ENCODE measurements at regions not wholly inside any gene's neighbourhood (a gene's known extent, or its start where the extent isn't known, plus 50 kb on each side); places are given as distances from the start of the nearest gene placed in this dataset.
"Not testable (repeated sequence)": the region's sequence is repeated elsewhere in the genome, so short reads cannot be mapped to it uniquely, and the experiment has no call there.

DNA sequence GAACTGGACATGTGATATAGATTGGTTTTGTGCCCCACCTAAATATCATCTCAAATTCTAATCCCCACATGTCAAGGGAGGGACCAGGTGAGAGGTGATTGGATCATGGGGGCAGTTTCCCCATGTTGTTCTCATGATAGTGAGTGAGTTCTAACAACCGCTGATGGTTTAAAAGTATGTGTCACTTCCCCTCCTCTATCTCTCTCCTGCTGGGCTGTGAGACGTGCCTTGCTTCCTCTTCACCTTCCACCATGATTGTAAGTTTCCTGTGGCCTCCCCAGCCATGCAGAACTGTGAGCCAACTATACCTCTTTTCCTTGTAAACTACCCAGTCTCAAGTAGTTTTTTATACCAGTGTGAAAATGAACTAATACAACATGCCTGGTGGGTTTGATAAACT is 1122.5 kb downstream of the TMEM121 start:
- H3K4me3 ChIP-seq (ENCODE audit: low read length); H3K4me1 ChIP-seq (ENCODE audit: insufficient read depth, low read length); H3K36me3 ChIP-seq (ENCODE audit: insufficient read depth, low read depth, low read length); H3K27ac ChIP-seq (ENCODE audit: low read length); H3K27me3 ChIP-seq (ENCODE audit: insufficient read depth, low read length); H3K9ac ChIP-seq (ENCODE audit: low read depth, low read length): not testable (repeated sequence)
- H3K9me3 ChIP-seq (ENCODE audit: insufficient read depth, low read depth, low read length): peaks cover 86% of the 10 kb centered on the region

DNA sequence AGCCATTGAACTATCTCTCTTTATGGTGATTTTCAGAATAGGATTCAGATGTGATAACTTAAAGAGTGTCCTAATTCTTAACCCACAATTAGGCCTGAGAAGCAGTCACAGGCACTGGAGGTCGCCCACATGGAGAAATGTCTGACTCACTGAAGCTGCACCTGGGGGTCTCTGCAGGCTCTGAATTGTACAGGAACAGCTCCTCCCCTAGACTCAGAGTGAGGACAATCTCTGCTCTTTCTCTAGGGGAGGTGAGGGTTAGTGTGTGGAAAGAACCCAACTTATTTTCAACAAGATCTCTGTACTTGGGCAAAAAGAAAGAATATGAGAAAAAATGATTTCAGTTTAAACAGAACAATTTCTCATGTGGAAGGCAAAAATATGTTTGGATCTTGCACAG is 1124.6 kb downstream of the TMEM121 start:
- H3K9me3 ChIP-seq (ENCODE audit: insufficient read depth, low read depth, low read length): peaks cover 87% of the 10 kb centered on the region
- H3K36me3 ChIP-seq (ENCODE audit: insufficient read depth, low read depth, low read length): no peaks in the 10 kb centered on the region
- no peak overlapping the region for H3K4me3 ChIP-seq (ENCODE audit: low read length)
- H3K27me3 ChIP-seq (ENCODE audit: insufficient read depth, low read length): no peaks in the 10 kb centered on the region
- no peaks in the 10 kb centered on the region for H3K4me1 ChIP-seq (ENCODE audit: insufficient read depth, low read length)
- no peak overlapping the region for H3K9ac ChIP-seq (ENCODE audit: low read depth, low read length)
- no peak overlapping the region for H3K27ac ChIP-seq (ENCODE audit: low read length)

DNA sequence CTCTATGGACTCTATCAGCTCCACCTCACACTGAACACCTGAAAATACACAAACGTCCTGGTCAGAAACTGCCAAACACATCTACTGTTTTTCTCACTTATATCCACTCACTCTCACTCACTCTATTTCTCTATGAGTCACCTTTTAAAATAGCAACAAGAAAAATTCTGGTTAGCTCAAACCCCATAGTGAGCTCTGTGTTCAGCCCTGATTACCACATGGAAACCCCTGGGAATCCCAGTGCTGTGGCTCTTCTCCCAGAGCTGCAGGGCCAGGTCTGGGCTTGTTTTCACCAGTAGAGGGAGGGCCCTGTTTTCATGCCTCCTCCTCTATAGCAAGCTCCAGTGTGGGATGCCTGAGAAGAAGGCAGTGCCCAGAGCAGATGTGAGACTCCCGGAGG is 1126.1 kb downstream of the TMEM121 start:
- Histone ChIP-seq H3K27me3 (ENCODE audit: insufficient read depth, low read length) (no peaks in the 10 kb centered on the region), H3K4me1 (ENCODE audit: insufficient read depth, low read length) (no peaks in the 10 kb centered on the region), H3K9me3 (ENCODE audit: insufficient read depth, low read depth, low read length) (peaks cover 86% of the 10 kb centered on the region), H3K36me3 (ENCODE audit: insufficient read depth, low read depth, low read length) (no peaks in the 10 kb centered on the region), H3K4me3 (ENCODE audit: low read length) (no peak overlapping the region), H3K9ac (ENCODE audit: low read depth, low read length) (no peak overlapping the region), H3K27ac (ENCODE audit: low read length) (no peak overlapping the region)

DNA sequence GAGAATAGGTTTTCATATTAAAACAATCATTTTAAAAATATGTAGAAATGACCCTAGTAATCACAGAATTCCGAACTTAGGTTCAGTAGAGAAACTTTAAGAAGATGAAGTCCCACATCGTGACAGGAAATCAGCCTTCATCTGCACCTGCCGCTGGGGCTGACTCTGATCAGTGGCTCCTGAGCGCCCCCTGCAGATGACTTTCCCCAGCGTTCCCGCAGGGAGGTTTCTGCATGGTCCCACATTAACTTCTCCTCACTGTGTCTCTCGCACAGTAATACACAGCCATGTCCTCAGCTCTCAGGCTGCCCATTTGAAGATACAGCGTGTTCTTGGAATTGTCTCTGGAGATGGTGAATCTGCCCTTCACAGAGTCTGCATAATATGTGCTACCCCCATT is 1131.1 kb downstream of the TMEM121 start:
- no peak overlapping the region for H3K27ac ChIP-seq (ENCODE audit: low read length)

DNA sequence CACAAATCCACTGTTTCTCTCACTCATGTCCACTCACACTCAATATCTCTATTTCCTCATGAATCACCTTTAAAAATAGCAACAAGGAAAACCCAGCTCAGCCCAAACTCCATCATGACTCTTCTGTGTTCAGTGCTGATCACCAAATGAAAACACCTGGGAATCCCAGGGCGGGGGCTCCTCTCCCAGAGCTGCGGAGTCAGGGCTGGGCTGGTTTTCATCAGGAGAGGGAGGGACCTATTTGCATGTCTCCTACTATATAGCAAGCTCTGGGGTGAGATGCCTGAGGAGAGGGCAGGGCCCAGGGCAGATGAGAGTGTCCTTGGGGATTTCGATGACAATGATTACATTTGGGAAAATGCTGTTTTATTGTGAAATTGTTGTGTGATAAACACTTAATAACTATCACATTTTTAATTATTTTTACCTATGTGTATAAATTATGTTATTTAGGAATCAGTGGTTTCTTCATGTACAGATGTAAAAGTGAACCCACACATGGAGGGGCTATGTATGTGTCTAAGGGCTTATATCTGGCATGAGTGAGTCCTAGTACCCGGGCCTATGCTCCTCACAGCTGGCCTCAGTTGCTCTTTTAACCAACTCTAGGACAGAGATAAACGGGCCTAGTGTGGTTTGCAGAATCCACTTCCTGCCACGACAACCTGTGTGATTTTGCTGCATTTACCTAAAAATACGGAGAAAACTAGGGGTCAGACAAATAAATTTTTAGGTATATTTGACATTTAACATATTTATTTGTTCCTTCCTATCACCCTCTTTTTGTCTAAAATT is 1131.9 kb downstream of the TMEM121 start:
- H3K9me3 ChIP-seq (ENCODE audit: insufficient read depth, low read depth, low read length): peaks cover 87% of the 10 kb centered on the region
- not testable (repeated sequence) for H3K27me3 ChIP-seq (ENCODE audit: insufficient read depth, low read length); H3K27ac ChIP-seq (ENCODE audit: low read length)

More for the DNA sequence above, 1131.1 kb downstream of the TMEM121 start:
- no peaks in the 10 kb centered on the region for H3K36me3 ChIP-seq (ENCODE audit: insufficient read depth, low read depth, low read length)
- H3K27me3 ChIP-seq (ENCODE audit: insufficient read depth, low read length): no peaks in the 10 kb centered on the region
- H3K9me3 ChIP-seq (ENCODE audit: insufficient read depth, low read depth, low read length): peaks cover 84% of the 10 kb centered on the region
- H3K4me3 ChIP-seq (ENCODE audit: low read length): no peak overlapping the region
- no peaks in the 10 kb centered on the region for H3K4me1 ChIP-seq (ENCODE audit: insufficient read depth, low read length)
- no peak overlapping the region for H3K9ac ChIP-seq (ENCODE audit: low read depth, low read length)

DNA sequence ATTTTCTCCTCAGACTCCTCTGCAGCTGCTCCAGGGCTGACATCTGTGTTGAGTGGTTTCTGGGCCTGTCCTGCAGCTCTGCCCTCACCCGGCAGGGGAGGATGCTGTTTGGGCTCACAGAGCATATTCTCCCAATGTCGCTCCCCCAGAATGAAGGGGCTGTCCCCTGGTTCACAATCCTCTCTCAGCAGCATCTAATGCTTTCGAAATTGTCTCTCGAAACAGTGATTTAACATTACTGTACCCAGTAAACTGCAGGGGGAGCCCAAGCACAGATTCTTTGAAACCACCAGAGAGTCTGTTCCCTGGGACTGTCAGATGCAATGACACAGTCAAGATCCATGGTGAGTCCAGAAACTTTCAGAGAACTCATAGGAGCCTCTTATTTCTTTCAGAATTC is 1135.2 kb downstream of the TMEM121 start:
- not testable (repeated sequence) for H3K4me1 ChIP-seq (ENCODE audit: insufficient read depth, low read length); H3K36me3 ChIP-seq (ENCODE audit: insufficient read depth, low read depth, low read length); H3K27ac ChIP-seq (ENCODE audit: low read length); H3K4me3 ChIP-seq (ENCODE audit: low read length); H3K9ac ChIP-seq (ENCODE audit: low read depth, low read length); H3K27me3 ChIP-seq (ENCODE audit: insufficient read depth, low read length)
- H3K9me3 ChIP-seq (ENCODE audit: insufficient read depth, low read depth, low read length): peaks cover 92% of the 10 kb centered on the region

More for the DNA sequence above, 1131.9 kb downstream of the TMEM121 start:
- not testable (repeated sequence) for H3K4me1 ChIP-seq (ENCODE audit: insufficient read depth, low read length); H3K4me3 ChIP-seq (ENCODE audit: low read length); H3K36me3 ChIP-seq (ENCODE audit: insufficient read depth, low read depth, low read length); H3K9ac ChIP-seq (ENCODE audit: low read depth, low read length)

DNA sequence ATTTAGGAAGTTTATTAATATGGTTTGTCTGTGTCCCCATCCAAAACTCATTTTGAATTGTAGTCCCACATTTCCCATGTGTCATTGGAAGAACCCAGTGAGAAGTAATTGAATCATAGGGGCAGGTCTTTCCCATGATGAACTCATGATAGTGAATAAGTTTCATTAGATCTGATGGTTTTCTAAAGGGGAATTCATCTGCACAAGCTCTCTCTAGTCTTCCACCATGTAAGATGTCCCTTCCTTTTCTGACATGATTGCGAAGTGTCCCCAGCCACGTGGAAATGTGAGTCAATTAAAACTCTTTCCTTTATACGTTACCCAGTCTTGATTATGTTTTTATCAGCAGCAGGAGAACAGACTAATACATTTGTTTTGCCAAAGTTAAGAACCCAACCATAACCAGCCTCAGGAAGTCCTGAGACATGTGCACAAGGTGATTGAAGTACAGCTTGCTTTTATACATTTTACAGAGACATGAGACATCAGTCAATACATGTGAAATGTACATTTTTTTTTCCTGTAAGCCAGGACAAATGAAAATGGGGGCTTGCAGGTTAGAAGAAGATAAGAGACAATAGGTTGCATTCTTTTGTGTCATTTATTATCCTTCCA is 1136.7 kb downstream of the TMEM121 start:
- H3K27ac ChIP-seq (ENCODE audit: low read length): no peak overlapping the region
- peaks cover 92% of the 10 kb centered on the region for H3K9me3 ChIP-seq (ENCODE audit: insufficient read depth, low read depth, low read length)

DNA sequence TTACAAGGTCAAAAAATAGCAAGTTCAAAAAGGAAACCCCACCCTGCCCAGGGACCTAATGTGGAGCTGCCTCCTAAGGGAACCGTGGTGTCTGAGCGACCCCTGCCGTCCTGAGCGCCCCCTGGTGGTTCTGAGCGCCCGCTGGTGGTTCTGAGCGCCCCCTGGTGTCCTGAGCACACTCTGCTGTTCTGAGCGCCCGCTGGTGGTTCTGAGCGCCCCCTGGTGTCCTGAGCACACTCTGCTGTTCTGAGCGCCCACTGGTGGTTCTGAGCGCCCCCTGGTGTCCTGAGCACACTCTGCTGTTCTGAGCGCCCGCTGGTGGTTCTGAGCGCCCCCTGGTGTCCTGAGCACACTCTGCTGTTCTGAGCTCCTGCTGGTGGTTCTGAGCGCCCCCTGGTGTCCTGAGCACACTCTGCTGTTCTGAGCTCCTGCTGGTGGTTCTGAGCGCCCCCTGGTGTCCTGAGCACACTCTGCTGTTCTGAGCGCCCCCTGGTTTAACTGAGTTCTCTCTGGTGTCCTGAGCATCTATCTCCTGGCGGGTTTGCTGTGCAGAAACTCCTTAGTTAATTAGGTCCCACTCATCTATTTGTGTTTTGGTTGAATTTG is 1137.5 kb downstream of the TMEM121 start:
- H3K4me1 ChIP-seq (ENCODE audit: insufficient read depth, low read length); H3K36me3 ChIP-seq (ENCODE audit: insufficient read depth, low read depth, low read length); H3K27ac ChIP-seq (ENCODE audit: low read length); H3K9ac ChIP-seq (ENCODE audit: low read depth, low read length); H3K27me3 ChIP-seq (ENCODE audit: insufficient read depth, low read length): not testable (repeated sequence)
- Histone ChIP-seq H3K4me3 (ENCODE audit: low read length) (0 out of 2 replicates have a peak overlapping the region, but pooled peaks have one; percentile 26), H3K9me3 (ENCODE audit: insufficient read depth, low read depth, low read length) (peaks cover 92% of the 10 kb centered on the region)

More for the DNA sequence above, 1136.7 kb downstream of the TMEM121 start:
- Histone ChIP-seq H3K9ac (ENCODE audit: low read depth, low read length) (no peak overlapping the region), H3K27me3 (ENCODE audit: insufficient read depth, low read length) (no peaks in the 10 kb centered on the region), H3K4me3 (ENCODE audit: low read length) (0 out of 2 replicates have a peak overlapping the region, but pooled peaks have one; percentile 24), H3K36me3 (ENCODE audit: insufficient read depth, low read depth, low read length) (no peaks in the 10 kb centered on the region), H3K4me1 (ENCODE audit: insufficient read depth, low read length) (no peaks in the 10 kb centered on the region)

DNA sequence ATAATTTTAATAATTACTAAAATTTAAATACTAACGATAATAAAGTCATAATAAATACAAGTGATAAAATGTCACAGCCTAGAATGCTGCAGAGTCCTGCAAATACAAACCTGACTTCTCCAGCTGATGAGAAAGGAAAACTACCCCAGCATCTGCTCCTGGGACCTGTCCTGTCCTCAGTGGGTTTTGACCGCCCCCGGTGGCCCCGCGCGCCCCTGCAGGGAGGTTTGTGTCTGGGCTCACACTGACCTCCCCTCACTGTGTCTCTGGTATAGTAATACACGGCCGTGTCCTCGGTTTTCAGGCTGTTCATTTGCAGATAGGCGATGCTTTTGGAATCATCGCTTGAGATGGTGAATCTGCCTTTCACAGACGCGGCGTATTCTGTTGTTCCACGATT is 1139.4 kb downstream of the TMEM121 start:
- no peak overlapping the region for H3K4me3 ChIP-seq (ENCODE audit: low read length)
- no peak overlapping the region for H3K27ac ChIP-seq (ENCODE audit: low read length)
- peaks cover 89% of the 10 kb centered on the region for H3K9me3 ChIP-seq (ENCODE audit: insufficient read depth, low read depth, low read length)
- H3K27me3 ChIP-seq (ENCODE audit: insufficient read depth, low read length): no peaks in the 10 kb centered on the region
- no peaks in the 10 kb centered on the region for H3K4me1 ChIP-seq (ENCODE audit: insufficient read depth, low read length)
- H3K36me3 ChIP-seq (ENCODE audit: insufficient read depth, low read depth, low read length): no peaks in the 10 kb centered on the region
- no peak overlapping the region for H3K9ac ChIP-seq (ENCODE audit: low read depth, low read length)

DNA sequence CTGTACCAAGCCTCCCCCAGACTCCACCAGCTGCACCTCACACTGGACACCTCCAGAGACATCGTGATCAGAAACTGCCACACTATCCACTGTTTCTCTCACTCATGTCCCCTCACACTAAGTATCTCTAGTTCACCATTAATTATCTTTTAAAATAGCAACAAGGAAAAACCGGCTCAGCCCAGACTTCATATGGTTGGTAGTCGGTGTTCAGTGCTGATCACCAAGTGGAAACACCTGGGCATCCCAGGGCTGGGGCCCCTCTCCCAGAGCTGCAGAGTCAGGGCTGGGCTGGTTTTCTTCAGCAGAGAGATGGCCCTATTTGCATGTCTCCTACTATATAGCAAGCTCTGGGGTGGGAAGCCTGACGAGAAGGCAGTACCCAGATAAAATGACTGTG is 1140.0 kb downstream of the TMEM121 start:
- H3K4me3 ChIP-seq (ENCODE audit: low read length): no peak overlapping the region
- H3K27me3 ChIP-seq (ENCODE audit: insufficient read depth, low read length): no peaks in the 10 kb centered on the region
- no peaks in the 10 kb centered on the region for H3K36me3 ChIP-seq (ENCODE audit: insufficient read depth, low read depth, low read length)
- no peak overlapping the region for H3K9ac ChIP-seq (ENCODE audit: low read depth, low read length)
- H3K9me3 ChIP-seq (ENCODE audit: insufficient read depth, low read depth, low read length): peaks cover 87% of the 10 kb centered on the region
- H3K27ac ChIP-seq (ENCODE audit: low read length): no peak overlapping the region
- no peaks in the 10 kb centered on the region for H3K4me1 ChIP-seq (ENCODE audit: insufficient read depth, low read length)

DNA sequence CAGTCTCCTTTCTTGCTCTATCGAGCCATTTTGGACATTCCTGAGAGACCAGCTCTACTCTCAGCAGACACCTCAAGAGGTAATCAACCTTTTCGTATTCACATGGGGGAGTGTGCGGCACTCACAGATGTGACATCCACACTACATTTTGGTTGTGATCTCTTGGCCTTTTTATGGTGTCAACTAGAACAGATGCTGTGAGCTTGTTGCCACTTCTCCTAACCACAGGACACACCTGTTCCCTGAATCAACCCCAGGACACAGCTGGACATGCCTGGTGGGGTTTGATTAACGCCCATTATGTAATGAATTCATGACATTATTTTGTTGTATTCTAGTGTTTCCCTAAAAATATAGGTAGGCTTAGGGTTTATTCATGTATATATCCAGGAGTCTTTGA is 1143.6 kb downstream of the TMEM121 start:
- Histone ChIP-seq H3K27ac (ENCODE audit: low read length) (no peak overlapping the region), H3K4me3 (ENCODE audit: low read length) (no peak overlapping the region), H3K27me3 (ENCODE audit: insufficient read depth, low read length) (no peaks in the 10 kb centered on the region), H3K36me3 (ENCODE audit: insufficient read depth, low read depth, low read length) (no peaks in the 10 kb centered on the region), H3K4me1 (ENCODE audit: insufficient read depth, low read length) (no peaks in the 10 kb centered on the region), H3K9me3 (ENCODE audit: insufficient read depth, low read depth, low read length) (peaks cover 84% of the 10 kb centered on the region), H3K9ac (ENCODE audit: low read depth, low read length) (no peak overlapping the region)

DNA sequence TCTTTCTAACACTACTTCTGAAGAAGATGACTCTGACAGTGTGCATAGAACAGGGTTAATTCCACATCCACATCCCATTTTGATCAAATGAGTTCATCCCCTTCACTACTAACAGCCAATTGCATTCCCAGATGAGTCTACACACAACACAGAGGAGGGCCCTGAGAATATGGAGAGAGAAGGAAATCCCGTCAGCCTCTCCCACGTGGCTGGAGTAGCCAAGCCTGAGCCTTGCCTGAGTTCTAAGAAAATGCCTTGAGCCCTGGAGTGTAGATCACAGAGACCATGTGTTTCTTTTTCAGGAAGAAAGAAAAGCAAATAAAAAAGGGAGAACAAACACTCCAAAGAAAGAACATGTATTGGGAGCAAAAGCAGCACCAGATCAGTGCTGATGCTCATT is 1147.7 kb downstream of the TMEM121 start:
- peaks cover 76% of the 10 kb centered on the region for H3K9me3 ChIP-seq (ENCODE audit: insufficient read depth, low read depth, low read length)
- H3K9ac ChIP-seq (ENCODE audit: low read depth, low read length); H3K4me1 ChIP-seq (ENCODE audit: insufficient read depth, low read length); H3K27me3 ChIP-seq (ENCODE audit: insufficient read depth, low read length); H3K27ac ChIP-seq (ENCODE audit: low read length); H3K4me3 ChIP-seq (ENCODE audit: low read length); H3K36me3 ChIP-seq (ENCODE audit: insufficient read depth, low read depth, low read length): not testable (repeated sequence)
